Breast epithelium (tissue), 3 donors: ENCODE measurements at regions not wholly inside any gene's neighbourhood (a gene's known extent, or its start where the extent isn't known, plus 50 kb on each side); places are given as distances from the start of the nearest gene placed in this dataset.

Source experiments
- POLR2A ChIP-seq: fragments of 450-650 bp; IDR thresholded peaks from one replicate; pipeline ENCODE4 v1.6.1; 2016; ENCODE audit warnings: antibody characterized with exemption, mild to moderate bottlenecking, moderate library complexity
- POLR2AphosphoS5 ChIP-seq, 3 donors: sonication (generic); formaldehyde crosslinking; IDR thresholded peaks; one replicate each; pipeline ENCODE4 v1.6.1; 2017; ENCODE audit warnings: antibody characterized with exemption in 3 of 3
- TF ChIP-seq, protein P1 (sequence below), 3 donors: fragments of 450-650 bp; IDR thresholded peaks; one replicate each; pipeline ENCODE4 v1.5.1; 2016 to 2017; ENCODE audit warnings: antibody characterized with exemption in 3 of 3, mild to moderate bottlenecking in 3 of 3, moderate library complexity in 3 of 3

DNA sequence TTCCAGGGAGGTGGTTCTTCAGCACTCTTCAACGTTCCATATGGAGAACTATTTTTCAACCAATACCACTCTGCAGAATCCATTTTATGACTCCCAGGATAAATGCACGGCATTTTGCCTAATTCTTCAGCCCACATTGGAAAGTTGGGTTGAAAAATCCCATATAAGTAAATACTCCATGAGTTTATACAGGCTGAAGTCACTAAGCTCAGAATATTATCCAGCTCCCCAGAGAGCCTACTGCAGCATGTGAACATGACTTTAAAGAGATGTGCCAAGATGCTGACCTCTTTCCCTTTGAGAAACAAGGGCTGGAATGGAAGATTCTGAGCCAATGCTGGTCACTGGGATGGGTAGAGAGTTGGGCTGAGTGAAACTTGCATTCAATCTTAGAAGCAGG lies 111.9 kb upstream of the SLIT3 start:
- TF ChIP-seq POLR2AphosphoS5 (IDR thresholded peaks at IDR 0.05) = no peak
- TF ChIP-seq, protein P1, sequence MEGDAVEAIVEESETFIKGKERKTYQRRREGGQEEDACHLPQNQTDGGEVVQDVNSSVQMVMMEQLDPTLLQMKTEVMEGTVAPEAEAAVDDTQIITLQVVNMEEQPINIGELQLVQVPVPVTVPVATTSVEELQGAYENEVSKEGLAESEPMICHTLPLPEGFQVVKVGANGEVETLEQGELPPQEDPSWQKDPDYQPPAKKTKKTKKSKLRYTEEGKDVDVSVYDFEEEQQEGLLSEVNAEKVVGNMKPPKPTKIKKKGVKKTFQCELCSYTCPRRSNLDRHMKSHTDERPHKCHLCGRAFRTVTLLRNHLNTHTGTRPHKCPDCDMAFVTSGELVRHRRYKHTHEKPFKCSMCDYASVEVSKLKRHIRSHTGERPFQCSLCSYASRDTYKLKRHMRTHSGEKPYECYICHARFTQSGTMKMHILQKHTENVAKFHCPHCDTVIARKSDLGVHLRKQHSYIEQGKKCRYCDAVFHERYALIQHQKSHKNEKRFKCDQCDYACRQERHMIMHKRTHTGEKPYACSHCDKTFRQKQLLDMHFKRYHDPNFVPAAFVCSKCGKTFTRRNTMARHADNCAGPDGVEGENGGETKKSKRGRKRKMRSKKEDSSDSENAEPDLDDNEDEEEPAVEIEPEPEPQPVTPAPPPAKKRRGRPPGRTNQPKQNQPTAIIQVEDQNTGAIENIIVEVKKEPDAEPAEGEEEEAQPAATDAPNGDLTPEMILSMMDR (IDR thresholded peaks at IDR 0.05) = no peak
- TF ChIP-seq POLR2A = no peak
